Bronchial epithelial cell (primary cell): ENCODE measurements at regions not wholly inside any gene's neighbourhood (a gene's known extent, or its start where the extent isn't known, plus 50 kb on each side); places are given as distances from the start of the nearest gene placed in this dataset.
A peak's percentile ranks its signal among the peaks of the same experiment; 100 is the strongest.

ENCODE experiments used
- DNase-seq: peaks from one replicate; pipeline ENCODE4 v3.0.0-alpha.2; 2010; ENCODE audit warnings: low read depth
- FAIRE-seq: peaks from 2 replicates; lab custom pipeline; 2011; peaks lifted over from hg19 to GRCh38; lab: Jason Lieb, UNC
- H3K27me3 ChIP-seq: 2 replicates; pipeline ENCODE4 v1.5.1; 2011; ENCODE audit warnings: low read length; ENCODE audit not compliant: control insufficient read depth, insufficient read depth
- H3K36me3 ChIP-seq: 2 replicates; pipeline ENCODE4 v1.5.1; 2011; ENCODE audit warnings: low read length; ENCODE audit not compliant: control insufficient read depth, insufficient read depth
- H3K4me3 ChIP-seq: 2 replicates; pipeline ENCODE4 v1.5.1; 2011; ENCODE audit warnings: mild to moderate bottlenecking, low read depth, low read length, control low read depth
- CTCF ChIP-seq: IDR thresholded peaks from 2 replicates; pipeline ENCODE4 v1.5.1; 2011; ENCODE audit warnings: mild to moderate bottlenecking, moderate library complexity, low read length, control low read depth, inconsistent platforms; ENCODE audit not compliant: insufficient read depth, severe bottlenecking

GRCh38 chr11:116271479-116271878, 501.3 kb downstream of the BUD13 start:
- Histone ChIP-seq H3K36me3 (no peaks in the 10 kb centered on the region), H3K27me3 (no peaks in the 10 kb centered on the region), H3K4me3 (no peak overlapping the region)
- no peak for TF ChIP-seq CTCF
- FAIRE-seq: no peak
- DNase-seq: no peak

- H3K27me3 ChIP-seq: no peaks in the 10 kb centered on the region
- DNase-seq (no peak), FAIRE-seq (no peak)
- H3K4me3 ChIP-seq: no peak overlapping the region
- TF ChIP-seq CTCF: no peak
- H3K36me3 ChIP-seq: no peaks in the 10 kb centered on the region
Measured at GRCh38 chr11:116267146-116267545, 505.6 kb downstream of the BUD13 start.

GRCh38 chr11:116263770-116264169, 509.0 kb downstream of the BUD13 start:
- DNase-seq (no peak), FAIRE-seq (no peak)
- H3K36me3 ChIP-seq: no peaks in the 10 kb centered on the region
- no peak for TF ChIP-seq CTCF
- no peaks in the 10 kb centered on the region for H3K27me3 ChIP-seq
- no peak overlapping the region for H3K4me3 ChIP-seq

GRCh38 chr11:116263019-116263418, 509.8 kb downstream of the BUD13 start:
- no peak for TF ChIP-seq CTCF
- DNase-seq: no peak
- Histone ChIP-seq H3K27me3 (no peaks in the 10 kb centered on the region), H3K36me3 (no peaks in the 10 kb centered on the region), H3K4me3 (no peak overlapping the region)
- FAIRE-seq: no peak

- Histone ChIP-seq H3K4me3 (no peak overlapping the region), H3K36me3 (no peaks in the 10 kb centered on the region), H3K27me3 (no peaks in the 10 kb centered on the region)
- DNase-seq (no peak), FAIRE-seq (peak; percentile 7)
- TF ChIP-seq CTCF: no peak
Measured at GRCh38 chr11:116262370-116262769, 510.4 kb downstream of the BUD13 start.

- no peak overlapping the region for H3K4me3 ChIP-seq
- no peak for TF ChIP-seq CTCF
- no peaks in the 10 kb centered on the region for H3K27me3 ChIP-seq
- no peaks in the 10 kb centered on the region for H3K36me3 ChIP-seq
- no peak for DNase-seq
- FAIRE-seq: no peak
Measured at GRCh38 chr11:116261606-116262005, 511.2 kb downstream of the BUD13 start.
